Muscle layer of duodenum (tissue), 2 donors: ENCODE measurements at regions not wholly inside any gene's neighbourhood (a gene's known extent, or its start where the extent isn't known, plus 50 kb on each side); places are given as distances from the start of the nearest gene placed in this dataset.
"Not testable (repeated sequence)": the region's sequence is repeated elsewhere in the genome, so short reads cannot be mapped to it uniquely, and the experiment has no call there.

Experiments
- H3K27ac ChIP-seq: one replicate; pipeline ENCODE4 v1.7.0; 2013; ENCODE audit warnings: mild to moderate bottlenecking, low read length
- H3K27me3 ChIP-seq: one replicate; pipeline ENCODE4 v1.7.0; 2013; ENCODE audit warnings: low read depth, mild to moderate bottlenecking, control low read depth, low read length
- H3K36me3 ChIP-seq, 2 donors: one replicate each; pipeline ENCODE4 v1.7.0; 2013; ENCODE audit warnings: low read length in 2 of 2, control low read depth in 1 of 2, mild to moderate bottlenecking in 1 of 2; ENCODE audit not compliant: insufficient read depth in 2 of 2, control insufficient read depth in 1 of 2
- H3K4me1 ChIP-seq, 2 donors: one replicate each; pipeline ENCODE4 v1.7.0; 2013; ENCODE audit warnings: low read length in 2 of 2, mild to moderate bottlenecking in 2 of 2, control low read depth in 1 of 2, moderate library complexity in 1 of 2; ENCODE audit not compliant: insufficient read depth in 2 of 2, control insufficient read depth in 1 of 2
- H3K4me3 ChIP-seq, 2 donors: one replicate each; pipeline ENCODE4 v1.7.0; 2013; ENCODE audit warnings: low read length in 2 of 2, low read depth in 1 of 2, mild to moderate bottlenecking in 1 of 2
- H3K9me3 ChIP-seq, 2 donors: one replicate each; pipeline ENCODE4 v1.7.0; 2013; ENCODE audit warnings: low read length in 2 of 2, control low read depth in 1 of 2, mild to moderate bottlenecking in 1 of 2; ENCODE audit not compliant: control insufficient read depth in 1 of 2
- donor health status: healthy.

DNA sequence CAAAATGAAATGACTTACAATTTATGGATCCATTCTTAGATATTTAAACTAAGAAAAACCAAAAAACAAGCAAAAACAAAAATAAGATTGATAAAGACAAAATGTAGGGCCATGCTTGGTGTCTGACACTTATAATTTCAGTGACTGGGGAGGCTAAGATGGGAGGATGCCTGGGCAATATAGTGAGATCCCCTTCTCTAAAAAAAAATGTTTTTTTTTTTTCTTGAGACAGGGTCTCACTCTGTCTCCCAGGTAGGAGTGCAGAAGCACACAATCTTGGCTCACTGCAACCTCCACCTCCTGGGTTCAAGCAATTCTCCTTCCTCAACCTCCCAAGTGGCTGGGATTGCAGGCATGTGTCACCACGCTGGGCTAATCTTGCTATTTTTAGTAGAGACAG, 92.4 kb downstream of the HFE start:
- H3K27ac ChIP-seq, result no peak overlapping the region
- H3K36me3 ChIP-seq, result no peaks in the 10 kb centered on the region
- H3K4me1 ChIP-seq, result peaks cover 0 to 7% of the 10 kb centered on the region in 2 donors
- no peaks in the 10 kb centered on the region for H3K9me3 ChIP-seq
- H3K27me3 ChIP-seq, result no peaks in the 10 kb centered on the region
- no peak overlapping the region for H3K4me3 ChIP-seq

- no peaks in the 10 kb centered on the region for H3K36me3 ChIP-seq
- H3K4me1 ChIP-seq, result peaks cover 0 to 8% of the 10 kb centered on the region in 2 donors
- no peaks in the 10 kb centered on the region for H3K27me3 ChIP-seq
- H3K9me3 ChIP-seq, result no peaks in the 10 kb centered on the region
- H3K27ac ChIP-seq, result no peak overlapping the region
- no peak overlapping the region for H3K4me3 ChIP-seq
Measured at GRCh38 chr6:26180346-26180745, 93.1 kb downstream of the HFE start.

DNA sequence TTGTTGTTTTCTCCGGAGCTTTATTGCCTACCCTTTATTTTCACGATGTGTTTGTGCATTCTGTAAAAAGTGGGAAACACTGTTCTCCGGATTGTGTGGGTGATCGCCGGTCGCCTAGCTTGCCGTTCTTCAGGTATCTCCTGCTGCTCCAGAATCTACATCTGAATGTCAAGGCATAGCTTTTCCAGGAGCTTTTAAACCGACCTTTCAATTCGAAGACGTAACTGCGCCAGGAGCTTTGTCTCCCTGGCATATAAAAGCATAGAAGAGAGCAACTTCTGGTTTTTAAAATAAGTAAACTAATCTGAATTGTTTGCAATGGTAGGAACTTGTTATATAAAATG, 96.0 kb downstream of the HFE start:
- H3K4me3 ChIP-seq, result peak overlapping the region; percentile 64 to 72
- H3K27me3 ChIP-seq, result no peaks in the 10 kb centered on the region
- H3K27ac ChIP-seq, result peak overlapping the region; percentile 76
- no peaks in the 10 kb centered on the region for H3K36me3 ChIP-seq
- no peaks in the 10 kb centered on the region for H3K9me3 ChIP-seq
- H3K4me1 ChIP-seq, result peaks cover 0 to 8% of the 10 kb centered on the region in 2 donors

DNA sequence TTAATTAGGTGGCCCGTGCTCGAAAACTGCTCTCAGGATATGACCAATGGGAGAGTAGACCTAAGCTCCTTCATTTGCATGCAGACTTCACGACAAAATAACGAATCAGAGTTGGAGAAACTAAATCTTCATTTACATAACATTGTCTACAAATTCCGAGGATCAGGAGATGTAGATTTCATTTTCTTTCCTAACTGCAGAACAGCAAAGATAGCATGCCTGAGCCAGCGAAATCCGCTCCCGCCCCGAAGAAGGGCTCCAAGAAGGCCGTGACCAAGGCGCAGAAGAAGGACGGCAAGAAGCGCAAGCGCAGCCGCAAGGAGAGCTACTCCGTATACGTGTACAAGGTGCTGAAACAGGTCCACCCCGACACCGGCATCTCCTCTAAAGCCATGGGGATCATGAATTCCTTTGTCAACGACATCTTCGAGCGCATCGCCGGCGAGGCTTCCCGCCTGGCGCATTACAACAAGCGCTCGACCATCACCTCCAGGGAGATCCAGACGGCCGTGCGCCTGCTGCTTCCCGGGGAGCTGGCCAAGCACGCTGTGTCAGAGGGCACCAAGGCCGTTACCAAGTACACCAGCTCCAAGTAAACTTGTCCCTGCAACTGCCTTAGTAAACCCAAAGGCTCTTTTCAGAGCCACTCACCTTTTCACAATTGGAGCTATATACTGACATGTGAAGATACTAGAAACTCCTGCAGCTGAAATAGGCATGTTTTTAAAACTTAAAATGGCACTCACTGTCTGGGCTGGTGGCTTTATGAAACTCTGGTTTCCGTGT, 96.5 kb downstream of the HFE start:
- no peaks in the 10 kb centered on the region for H3K36me3 ChIP-seq
- H3K9me3 ChIP-seq, result no peaks in the 10 kb centered on the region
- peaks cover 0 to 8% of the 10 kb centered on the region in 2 donors for H3K4me1 ChIP-seq
- H3K27ac ChIP-seq, result peak overlapping the region; percentile 76
- no peaks in the 10 kb centered on the region for H3K27me3 ChIP-seq
- H3K4me3 ChIP-seq, result peak overlapping the region; percentile 64 to 72

DNA sequence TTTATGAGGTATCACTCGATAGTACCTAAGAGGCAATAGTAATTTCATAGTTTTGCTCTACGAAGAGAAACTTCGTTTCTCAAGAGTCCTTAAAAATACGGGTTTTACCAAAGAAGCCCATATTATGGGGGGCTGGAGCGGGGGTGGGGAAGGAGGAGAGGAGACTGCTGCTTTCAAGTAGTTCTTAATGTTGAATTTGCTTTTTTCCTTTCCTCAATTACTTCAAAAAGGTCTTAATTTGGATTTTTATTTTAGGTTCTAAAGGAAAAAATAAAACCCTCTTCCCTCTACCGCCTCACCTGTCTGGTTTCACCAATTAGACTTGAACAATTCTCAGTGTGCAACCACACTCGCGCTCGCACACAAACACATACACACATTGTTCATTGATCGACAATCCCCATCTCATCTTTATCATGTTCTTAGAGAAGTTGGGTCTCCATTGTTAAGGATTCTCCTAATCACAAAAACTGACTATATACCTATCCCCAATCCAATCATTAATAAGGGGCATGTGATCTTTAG, 97.2 kb downstream of the HFE start:
- Histone ChIP-seq H3K27ac (peak overlapping the region; percentile 76), H3K4me1 (peaks cover under 1 to 8% of the 10 kb centered on the region in 2 donors), H3K9me3 (no peaks in the 10 kb centered on the region), H3K27me3 (no peaks in the 10 kb centered on the region), H3K4me3 (peak overlapping the region; percentile 64 to 72), H3K36me3 (no peaks in the 10 kb centered on the region)

DNA sequence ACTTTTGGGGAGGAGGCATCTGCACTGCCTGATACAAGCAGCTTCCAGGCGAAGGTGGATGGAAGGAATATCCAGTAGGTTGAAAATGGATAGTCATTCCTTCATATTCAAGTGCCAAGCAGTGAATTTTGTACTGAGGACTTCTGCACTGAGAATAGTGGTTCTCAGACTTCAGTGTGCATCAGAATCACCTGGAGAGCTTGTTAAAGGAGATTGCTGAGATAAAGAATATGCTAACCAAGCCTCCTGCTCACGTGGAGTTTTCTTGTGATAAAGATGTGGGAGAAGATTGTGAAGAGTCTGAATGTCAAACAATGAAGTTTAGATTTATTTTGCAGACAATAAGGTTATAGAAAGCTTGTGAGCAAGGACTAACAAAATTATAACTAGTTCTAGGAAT, 97.8 kb downstream of the HFE start:
- Histone ChIP-seq H3K27ac (no peak overlapping the region), H3K27me3 (no peaks in the 10 kb centered on the region), H3K36me3 (no peaks in the 10 kb centered on the region), H3K9me3 (no peaks in the 10 kb centered on the region), H3K4me3 (no peak overlapping the region), H3K4me1 (peaks cover 4 to 8% of the 10 kb centered on the region in 2 donors)

GRCh38 chr6:26185802-26186201, 98.6 kb downstream of the HFE start:
- peaks cover 4 to 8% of the 10 kb centered on the region in 2 donors for H3K4me1 ChIP-seq
- no peaks in the 10 kb centered on the region for H3K36me3 ChIP-seq
- H3K4me3 ChIP-seq, result no peak overlapping the region
- no peaks in the 10 kb centered on the region for H3K9me3 ChIP-seq
- no peak overlapping the region for H3K27ac ChIP-seq
- H3K27me3 ChIP-seq, result no peaks in the 10 kb centered on the region

GRCh38 chr6:26186652-26187051, 99.4 kb downstream of the HFE start:
- H3K9me3 ChIP-seq, result no peaks in the 10 kb centered on the region
- no peak overlapping the region for H3K4me3 ChIP-seq
- no peaks in the 10 kb centered on the region for H3K36me3 ChIP-seq
- peaks cover 4 to 8% of the 10 kb centered on the region in 2 donors for H3K4me1 ChIP-seq
- no peak overlapping the region for H3K27ac ChIP-seq
- H3K27me3 ChIP-seq, result no peaks in the 10 kb centered on the region

- H3K27ac ChIP-seq, result no peak overlapping the region
- peaks cover 4 to 8% of the 10 kb centered on the region in 2 donors for H3K4me1 ChIP-seq
- no peaks in the 10 kb centered on the region for H3K36me3 ChIP-seq
- H3K4me3 ChIP-seq, result no peak overlapping the region
- no peaks in the 10 kb centered on the region for H3K9me3 ChIP-seq
- no peaks in the 10 kb centered on the region for H3K27me3 ChIP-seq
Measured at GRCh38 chr6:26187292-26187691, 100.1 kb downstream of the HFE start.

DNA sequence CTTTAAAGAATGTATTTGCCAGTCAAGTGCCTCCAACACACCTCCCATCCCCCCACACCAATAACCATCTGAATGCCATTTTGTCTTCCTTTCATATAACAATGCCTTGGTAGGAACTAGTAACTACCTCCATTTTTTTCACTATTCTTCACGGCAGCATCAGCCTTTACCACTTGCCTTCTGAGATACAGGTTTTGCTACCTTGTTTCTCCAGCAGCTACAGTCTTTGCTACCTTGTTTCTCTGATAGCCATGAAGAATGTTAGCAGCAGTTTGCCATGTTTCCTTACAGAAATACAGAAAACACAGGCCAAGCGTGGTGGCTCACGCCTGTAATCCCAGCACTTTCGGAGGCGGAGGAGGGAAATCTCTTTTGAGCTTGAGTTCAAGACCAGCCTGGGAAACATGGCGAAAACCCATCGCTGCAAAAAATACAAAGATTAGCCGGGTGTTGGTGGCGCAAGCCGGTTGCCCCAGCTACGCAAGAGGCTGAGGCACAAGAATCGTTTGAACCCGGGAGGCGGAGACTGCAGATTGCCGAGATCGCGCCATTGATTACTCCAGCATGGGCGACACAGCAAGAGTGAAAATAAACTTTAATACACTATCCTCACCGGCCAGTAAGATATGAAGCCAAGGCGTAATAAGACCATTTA, 100.9 kb downstream of the HFE start:
- peaks cover 4 to 8% of the 10 kb centered on the region in 2 donors for H3K4me1 ChIP-seq
- H3K9me3 ChIP-seq, result no peaks in the 10 kb centered on the region
- peak overlapping the region; percentile 60 to 71 for H3K4me3 ChIP-seq
- H3K27me3 ChIP-seq, result no peaks in the 10 kb centered on the region
- H3K27ac ChIP-seq, result peak overlapping the region; percentile 95
- no peaks in the 10 kb centered on the region for H3K36me3 ChIP-seq

DNA sequence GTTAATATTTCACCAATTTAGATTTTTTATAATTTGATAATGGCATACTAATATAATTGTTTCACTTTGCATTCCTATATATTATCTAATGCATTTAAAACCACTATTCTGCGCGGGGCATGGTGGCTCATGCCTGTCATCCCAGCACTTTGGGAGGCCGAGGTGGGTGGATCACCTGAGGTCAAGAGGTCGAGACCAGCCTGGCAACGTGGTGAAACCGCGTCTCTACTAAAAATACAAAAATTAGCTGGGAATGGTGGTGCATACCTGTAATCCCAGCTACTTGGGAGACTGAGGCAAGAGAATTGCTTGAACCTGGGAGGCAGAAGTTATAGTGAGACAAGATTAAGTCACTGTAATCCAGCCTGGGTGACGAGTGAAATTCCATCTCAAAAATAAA, 104.3 kb downstream of the HFE start:
- not testable (repeated sequence) for H3K4me3 ChIP-seq, H3K9me3 ChIP-seq, H3K27ac ChIP-seq, H3K36me3 ChIP-seq, H3K27me3 ChIP-seq
- peaks cover 0 to 13% of the 10 kb centered on the region in 2 donors for H3K4me1 ChIP-seq
